PC-3 (cell line): ENCODE measurements at regions not wholly inside any gene's neighbourhood (a gene's known extent, or its start where the extent isn't known, plus 50 kb on each side); places are given as distances from the start of the nearest gene placed in this dataset.

Experiments used
- CTCF ChIP-seq: fragments of 300-600 bp; sonication (generic); conservative IDR thresholded peaks from 2 replicates; pipeline ENCODE4 v1.5.1; 2017; ENCODE audit warnings: antibody characterized with exemption, low read depth, mild to moderate bottlenecking, low read length
- EZH2 ChIP-seq: fragments of 300-600 bp; sonication (generic); IDR thresholded peaks from one replicate; pipeline ENCODE4 v1.6.1; 2017; ENCODE audit warnings: antibody characterized with exemption, mild to moderate bottlenecking, low read length; ENCODE audit not compliant: unreplicated experiment
- EZH2phosphoT487 ChIP-seq: fragments of 300-600 bp; sonication (generic); IDR thresholded peaks from 2 replicates; pipeline ENCODE4 v1.6.1; 2018; ENCODE audit warnings: mild to moderate bottlenecking, antibody characterized with exemption, low read length, borderline replicate concordance

GRCh38 chr3:102617381-102617780 lies 182.6 kb downstream of the ZPLD1 start:
- no peak for TF ChIP-seq EZH2phosphoT487
- no peak for TF ChIP-seq CTCF
- no peak for TF ChIP-seq EZH2
